Ovary (tissue), 7 donors: ENCODE measurements at regions not wholly inside any gene's neighbourhood (a gene's known extent, or its start where the extent isn't known, plus 50 kb on each side); places are given as distances from the start of the nearest gene placed in this dataset.

Experiments used
- DNase-seq, 5 donors: peaks; one replicate each; pipeline ENCODE4 v3.0.0-alpha.2; 2019 to 2020
- H3K27ac ChIP-seq, 2 donors: fragments of 200-600 bp; one replicate each; pipeline versions ENCODE4 v1.5.1 to v1.8.0; 2019 to 2022
- H3K27me3 ChIP-seq: fragments of 200-600 bp; one replicate; pipeline ENCODE4 v1.8.0; 2022
- H3K36me3 ChIP-seq: fragments of 200-600 bp; sonication (generic); one replicate; pipeline ENCODE4 v1.5.1; 2019
- H3K4me1 ChIP-seq: one replicate; pipeline ENCODE4 v1.8.1; 2013; ENCODE audit warnings: mild to moderate bottlenecking, moderate library complexity; ENCODE audit not compliant: insufficient read depth
- H3K4me3 ChIP-seq: fragments of 200-600 bp; sonication (generic); one replicate; pipeline ENCODE4 v1.5.1; 2017
- H3K9me3 ChIP-seq, 2 donors: fragments of 200-600 bp in 1 of 2; sonication (generic) in 1 of 2; one replicate each; pipeline versions ENCODE4 v1.5.1 to v1.8.1; 2013 to 2019; ENCODE audit warnings: mild to moderate bottlenecking in 1 of 2, moderate library complexity in 1 of 2
- EP300 ChIP-seq: sonication (generic); formaldehyde crosslinking; IDR thresholded peaks from one replicate; pipeline ENCODE4 v1.6.1; 2017; ENCODE audit warnings: antibody characterized with exemption
- POLR2A ChIP-seq: fragments of 450-650 bp; IDR thresholded peaks from one replicate; pipeline ENCODE4 v1.6.1; 2017; ENCODE audit warnings: antibody characterized with exemption, mild to moderate bottlenecking, moderate library complexity
- WGBS, 3 donors: extraction: QIAGEN DNeasy Blood & Tissue Kit in 1 of 3; methylation state at CpG; one replicate each; pipeline versions ENCODE4 v1.1.5 to v1.1.7; 2013 to 2017; 5-methylcytosine and 5-hydroxymethylcytosine counted together
- intact Hi-C, 4 donors: fragments of 100-400 bp; cut with DNase I; formaldehyde crosslinking; loops; one replicate each; pipeline versions ENCODE4 v1.11.0 to v1.15.1; 2022 to 2023
- TF ChIP-seq, protein P1 (sequence below), 3 donors: fragments of 450-650 bp in 2 of 3; fragments of 200-600 bp in 1 of 3; IDR thresholded peaks; one replicate each; pipeline versions ENCODE4 v1.5.1 to v1.8.0; 2016 to 2022; ENCODE audit warnings: antibody characterized with exemption in 3 of 3, mild to moderate bottlenecking in 1 of 3
- donor health status: DM: no; HTN: no; CAD: no; lungs with moderate emphysema.
- donor health status: DM: no; HTN: no; CAD: no.
- donor health status: Bipolar disorder and iron deficiency.
- donor health status: DM: no; HTN: no; CAD: no.
- donor health status: DM: yes; HTN: yes; CAD: no.

DNA sequence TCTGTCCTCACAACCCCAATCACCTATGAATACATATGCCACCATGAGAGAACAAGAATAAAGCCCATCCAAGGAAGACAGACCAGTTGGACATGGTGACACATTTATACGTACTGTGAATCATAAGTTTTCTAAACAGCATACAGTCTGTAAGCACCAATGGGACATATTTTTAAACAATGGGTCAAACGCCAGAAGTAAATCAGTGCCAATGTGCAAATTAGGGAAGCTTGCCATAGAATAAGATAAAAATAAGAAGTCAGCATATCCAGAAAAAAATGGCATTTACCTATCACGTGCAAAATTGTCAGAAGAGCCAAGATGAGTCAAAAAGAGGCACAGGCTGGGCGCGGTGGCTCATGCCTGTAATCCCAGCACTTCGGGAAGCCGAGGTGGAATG, 910.4 kb downstream of the SORCS1 start:
- intact Hi-C loops = no loop called here
- no peak for DNase-seq

DNA sequence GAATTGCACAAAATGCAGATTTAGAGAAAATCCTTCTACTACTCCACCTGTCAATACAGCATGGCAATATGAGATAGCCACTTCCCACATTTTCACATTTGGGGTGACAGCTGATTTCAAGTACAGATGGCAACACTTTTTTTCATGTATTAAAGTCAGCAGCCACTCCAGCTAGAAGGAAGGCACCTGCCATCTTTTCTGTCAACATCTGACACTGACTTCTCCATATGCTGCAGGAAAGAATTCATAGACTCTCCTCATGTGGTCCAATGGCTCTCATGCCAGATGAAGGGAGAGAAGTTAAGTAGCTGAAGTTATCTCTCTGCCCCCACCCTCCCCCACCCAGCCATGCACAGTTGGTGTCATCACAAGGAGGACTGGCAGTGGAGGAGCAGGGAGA, 912.0 kb downstream of the SORCS1 start:
- TF ChIP-seq, protein P1, sequence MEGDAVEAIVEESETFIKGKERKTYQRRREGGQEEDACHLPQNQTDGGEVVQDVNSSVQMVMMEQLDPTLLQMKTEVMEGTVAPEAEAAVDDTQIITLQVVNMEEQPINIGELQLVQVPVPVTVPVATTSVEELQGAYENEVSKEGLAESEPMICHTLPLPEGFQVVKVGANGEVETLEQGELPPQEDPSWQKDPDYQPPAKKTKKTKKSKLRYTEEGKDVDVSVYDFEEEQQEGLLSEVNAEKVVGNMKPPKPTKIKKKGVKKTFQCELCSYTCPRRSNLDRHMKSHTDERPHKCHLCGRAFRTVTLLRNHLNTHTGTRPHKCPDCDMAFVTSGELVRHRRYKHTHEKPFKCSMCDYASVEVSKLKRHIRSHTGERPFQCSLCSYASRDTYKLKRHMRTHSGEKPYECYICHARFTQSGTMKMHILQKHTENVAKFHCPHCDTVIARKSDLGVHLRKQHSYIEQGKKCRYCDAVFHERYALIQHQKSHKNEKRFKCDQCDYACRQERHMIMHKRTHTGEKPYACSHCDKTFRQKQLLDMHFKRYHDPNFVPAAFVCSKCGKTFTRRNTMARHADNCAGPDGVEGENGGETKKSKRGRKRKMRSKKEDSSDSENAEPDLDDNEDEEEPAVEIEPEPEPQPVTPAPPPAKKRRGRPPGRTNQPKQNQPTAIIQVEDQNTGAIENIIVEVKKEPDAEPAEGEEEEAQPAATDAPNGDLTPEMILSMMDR (IDR thresholded peaks at IDR 0.05) = no peak
- TF ChIP-seq EP300 (no peak), POLR2A (no peak)
- H3K27ac ChIP-seq = no peak overlapping the region
- H3K27me3 ChIP-seq = no peaks in the 10 kb centered on the region
- H3K4me3 ChIP-seq = no peak overlapping the region
- no peaks in the 10 kb centered on the region for H3K4me1 ChIP-seq
- no peaks in the 10 kb centered on the region for H3K36me3 ChIP-seq
- no peak for DNase-seq
- intact Hi-C loops = no loop called here
- no peaks in the 10 kb centered on the region for H3K9me3 ChIP-seq

More for the DNA sequence above, 910.4 kb downstream of the SORCS1 start:
- Histone ChIP-seq H3K27me3 (no peaks in the 10 kb centered on the region), H3K4me3 (no peak overlapping the region), H3K4me1 (no peaks in the 10 kb centered on the region), H3K9me3 (no peaks in the 10 kb centered on the region), H3K27ac (no peak overlapping the region), H3K36me3 (no peaks in the 10 kb centered on the region)
- TF ChIP-seq, protein P1 (IDR thresholded peaks at IDR 0.05) = no peak
- TF ChIP-seq EP300 = no peak
- WGBS, 3 donors = 68 to 77% (median 69%) methylated on average over 7 of the region's 7 CpGs

DNA sequence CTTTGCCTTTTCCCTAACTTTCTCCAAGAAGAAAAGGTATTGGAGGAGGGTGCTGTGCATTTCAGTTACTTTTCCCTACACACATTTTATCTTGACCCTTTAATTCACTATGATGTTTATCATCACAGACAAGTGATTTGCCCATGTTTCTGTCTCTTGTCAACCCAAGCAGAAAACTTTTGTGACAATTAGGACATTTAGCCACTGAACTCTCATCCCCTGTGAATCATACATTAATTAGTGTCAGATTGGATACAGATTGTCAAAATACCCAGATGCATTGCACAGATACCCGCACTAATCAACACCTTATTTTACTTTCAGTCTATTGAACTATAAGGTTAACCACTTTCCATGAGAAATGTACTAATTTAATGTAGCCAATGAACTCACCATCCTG, 912.9 kb downstream of the SORCS1 start:
- 93 to 98% (median 94%) methylated on average over 1 of the region's 1 CpG for WGBS, 3 donors
- no peak for DNase-seq
- TF ChIP-seq POLR2A (no peak), EP300 (no peak)
- TF ChIP-seq, protein P1 (IDR thresholded peaks at IDR 0.05) = no peak
- intact Hi-C loops = no loop called here
- Histone ChIP-seq H3K9me3 (no peaks in the 10 kb centered on the region), H3K4me1 (no peaks in the 10 kb centered on the region), H3K27ac (no peak overlapping the region), H3K36me3 (no peaks in the 10 kb centered on the region), H3K4me3 (no peak overlapping the region), H3K27me3 (no peaks in the 10 kb centered on the region)

DNA sequence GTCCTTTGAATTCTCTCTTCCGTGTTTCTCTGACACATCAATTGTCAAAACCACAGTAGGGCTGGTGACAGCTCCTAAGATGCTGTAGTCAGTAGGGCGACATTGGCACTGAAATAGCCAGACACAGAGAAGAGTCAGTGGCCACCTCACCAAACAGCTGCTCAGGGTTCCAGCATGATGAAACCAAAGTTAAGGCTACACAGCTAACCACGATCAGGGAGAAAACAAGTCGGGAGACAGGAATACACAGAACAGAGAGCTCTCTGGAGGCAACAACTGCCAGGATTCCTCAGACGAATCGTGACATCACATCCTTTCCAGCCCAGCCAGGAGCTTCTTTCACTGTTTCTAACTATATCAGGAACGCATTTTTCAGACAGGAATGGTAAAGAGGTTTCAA, 922.2 kb downstream of the SORCS1 start:
- WGBS, 3 donors = 69 to 74% (median 70%) methylated on average over 7 of the region's 7 CpGs
- TF ChIP-seq EP300 (no peak), POLR2A (no peak)
- TF ChIP-seq, protein P1 (IDR thresholded peaks at IDR 0.05) = no peak
- Histone ChIP-seq H3K36me3 (no peaks in the 10 kb centered on the region), H3K27me3 (no peaks in the 10 kb centered on the region), H3K27ac (no peak overlapping the region), H3K9me3 (no peaks in the 10 kb centered on the region), H3K4me3 (no peak overlapping the region), H3K4me1 (no peaks in the 10 kb centered on the region)
- intact Hi-C loops = no loop called here
- DNase-seq = no peak

DNA sequence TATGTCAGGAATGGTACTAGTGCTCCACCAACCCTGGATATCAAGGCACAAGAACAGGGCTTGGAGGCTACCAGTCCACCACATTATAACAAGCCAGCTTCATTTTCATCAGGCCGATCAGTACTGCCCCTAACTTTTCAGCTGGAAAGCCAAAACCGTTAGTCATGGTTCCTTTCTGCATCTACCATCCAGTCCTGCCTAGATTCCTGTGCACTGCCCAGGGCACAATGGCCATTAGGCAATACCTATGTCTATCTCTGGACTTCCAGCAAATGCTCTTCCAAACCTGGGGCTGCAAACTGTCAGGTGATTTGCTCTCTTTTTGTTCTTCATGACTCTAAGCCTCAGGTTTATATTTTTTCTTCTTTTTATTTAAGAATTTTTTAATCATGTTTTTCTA, 937.7 kb downstream of the SORCS1 start:
- intact Hi-C loops = no loop called here
- DNase-seq = no peak
- TF ChIP-seq POLR2A (no peak), EP300 (no peak)
- TF ChIP-seq, protein P1 (IDR thresholded peaks at IDR 0.05) = no peak
- H3K27me3 ChIP-seq = no peaks in the 10 kb centered on the region
- 73 to 87% (median 78%) methylated on average over 2 of the region's 2 CpGs for WGBS, 3 donors
- no peak overlapping the region for H3K27ac ChIP-seq
- no peak overlapping the region for H3K4me3 ChIP-seq
- H3K4me1 ChIP-seq = no peaks in the 10 kb centered on the region
- H3K36me3 ChIP-seq = no peaks in the 10 kb centered on the region
- no peaks in the 10 kb centered on the region for H3K9me3 ChIP-seq
